GM18519 (cell line): ENCODE measurements at regions not wholly inside any gene's neighbourhood (a gene's known extent, or its start where the extent isn't known, plus 50 kb on each side); places are given as distances from the start of the nearest gene placed in this dataset.
"Not testable (repeated sequence)": the region's sequence is repeated elsewhere in the genome, so short reads cannot be mapped to it uniquely, and the experiment has no call there.

Experiments used
- ATAC-seq: cut with Tn5 transposase; IDR thresholded peaks from one replicate; pipeline ENCODE4 v1.9.1; 2021; ENCODE audit warnings: mild to moderate bottlenecking, moderate library complexity; ENCODE audit not compliant: unreplicated experiment, low FRiP score

DNA sequence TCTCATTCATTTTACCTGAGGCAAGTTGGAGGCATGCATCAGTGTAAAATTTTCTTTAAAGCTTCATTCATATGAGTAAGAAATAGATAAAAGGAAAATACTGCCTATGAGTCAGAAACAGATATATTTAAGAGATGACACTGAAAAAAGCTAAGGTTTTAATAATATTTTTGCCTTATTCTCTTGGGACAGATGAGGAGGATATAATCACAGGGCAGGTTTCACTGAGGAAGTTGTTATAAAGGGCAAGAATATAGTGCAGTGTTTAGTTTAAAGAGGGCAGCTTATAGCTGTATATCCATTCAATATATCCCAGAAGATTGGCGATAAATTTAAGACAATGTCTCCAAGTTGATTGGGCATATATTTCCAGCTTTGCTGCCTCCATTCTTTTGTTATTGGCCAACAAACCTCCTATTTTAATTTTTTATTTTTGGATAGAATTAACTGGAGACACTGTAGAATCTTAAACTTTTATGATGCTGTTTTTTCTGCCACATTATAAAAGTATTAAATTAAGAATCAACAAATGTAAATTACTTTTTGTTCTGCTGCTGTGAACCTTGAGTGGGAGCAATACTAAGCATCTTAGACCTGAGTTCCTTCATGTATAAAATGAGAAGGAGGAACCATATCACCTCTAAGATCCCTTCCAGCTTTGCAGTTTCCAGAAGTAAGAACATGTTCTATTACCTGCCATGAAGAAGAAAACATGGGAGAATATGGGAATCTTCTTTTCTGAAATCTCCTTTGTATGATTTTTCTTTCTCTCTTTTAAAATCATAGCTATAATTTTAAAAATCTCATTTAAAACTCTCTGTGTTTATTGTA lies 171.6 kb downstream of the S1PR1 start:
- peak; percentile 19 for ATAC-seq

DNA sequence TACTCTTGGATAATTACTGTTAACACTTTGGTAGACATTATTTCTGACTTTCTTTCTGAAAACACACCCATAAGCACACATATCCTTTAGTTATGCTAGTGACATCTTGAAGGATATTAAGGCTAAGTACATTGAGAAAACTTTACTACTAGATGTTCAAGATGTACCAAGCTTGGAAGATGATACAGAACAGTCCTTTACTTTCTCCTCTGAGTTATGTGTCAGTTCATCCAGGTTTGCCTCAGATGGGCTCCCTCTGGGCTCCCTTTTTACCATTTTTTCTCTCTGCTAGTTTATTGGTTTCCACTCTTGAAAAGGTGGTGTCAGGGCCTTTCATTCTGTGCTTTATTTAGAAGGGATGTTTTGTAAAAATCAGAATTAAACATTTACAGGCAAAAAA lies 172.3 kb downstream of the S1PR1 start:
- ATAC-seq = no peak

DNA sequence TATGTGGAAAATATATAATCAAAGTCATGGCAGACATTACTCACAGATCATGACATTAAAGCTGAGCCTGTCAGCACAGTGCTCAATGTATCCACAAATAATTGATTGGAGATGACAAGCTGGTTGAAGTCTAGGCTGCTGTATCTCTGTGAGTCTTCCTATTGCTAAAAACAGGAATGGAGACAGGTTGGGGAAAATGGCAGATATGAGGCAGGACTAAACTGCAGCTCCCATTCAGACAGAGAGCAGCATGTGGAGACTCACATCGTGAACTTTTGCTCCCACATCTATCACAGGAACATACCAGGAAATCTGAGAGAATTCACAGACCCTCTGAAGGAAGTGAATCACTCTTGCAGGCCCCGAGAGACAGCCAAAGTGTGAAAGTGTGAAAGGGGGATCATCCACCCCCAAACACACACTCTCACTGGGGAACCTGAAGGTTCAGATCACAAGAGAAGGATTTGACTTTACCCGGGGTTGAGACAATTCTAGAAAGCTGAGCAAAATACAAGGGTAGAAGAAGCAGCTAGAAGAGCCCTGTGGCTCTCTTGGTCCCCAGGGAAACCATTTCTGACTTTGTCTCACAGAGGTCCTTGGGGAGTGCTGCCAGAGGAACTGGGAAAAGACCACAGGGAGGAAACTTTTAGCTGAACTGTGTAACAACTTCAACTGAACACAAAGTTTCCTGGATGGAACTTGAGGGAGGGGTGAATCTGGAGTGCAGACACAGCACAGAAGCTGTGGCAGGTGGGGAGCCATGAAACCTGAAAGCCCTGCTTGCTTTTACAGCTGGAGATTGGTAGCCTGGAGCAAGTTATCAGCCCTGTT lies 173.4 kb downstream of the S1PR1 start:
- ATAC-seq = peak; percentile 33

DNA sequence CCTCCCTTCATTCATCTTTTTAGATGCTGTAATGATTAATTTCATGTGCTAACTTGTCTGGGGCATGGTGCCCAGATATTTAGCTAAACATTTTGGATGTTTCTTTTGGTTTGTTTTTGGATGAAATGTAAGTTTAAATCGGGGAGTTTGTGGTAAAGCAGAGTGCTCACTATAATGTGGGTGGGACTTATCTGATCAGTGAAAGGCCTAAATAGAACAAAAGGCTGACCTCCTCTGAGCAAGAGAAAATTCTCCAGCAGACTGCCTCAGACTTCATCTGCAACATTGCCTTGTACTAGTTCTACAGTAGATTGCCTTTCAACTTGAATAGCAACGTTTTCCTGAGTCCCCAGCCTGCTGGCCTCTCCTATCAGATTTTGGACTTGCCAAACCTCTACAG lies 183.6 kb downstream of the S1PR1 start:
- no peak for ATAC-seq

DNA sequence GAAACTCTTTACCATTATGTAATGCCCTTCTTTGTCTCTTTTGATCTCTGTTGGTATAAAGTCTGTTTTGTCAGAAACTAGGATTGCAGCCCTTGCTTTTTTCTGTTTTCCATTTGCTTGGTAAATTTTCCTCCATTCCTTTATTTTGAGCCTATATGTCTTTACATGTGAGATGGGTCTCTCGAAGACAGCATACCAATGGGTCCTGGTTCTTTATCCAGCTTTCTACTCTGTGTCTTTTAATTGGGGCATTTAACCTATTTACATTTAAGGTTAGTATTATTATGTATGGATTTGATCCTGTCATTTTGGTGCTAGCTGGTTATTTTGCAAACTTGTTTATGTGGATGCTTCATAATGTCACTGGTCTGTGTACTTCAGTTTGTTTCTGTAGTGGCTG lies 191.3 kb downstream of the S1PR1 start:
- ATAC-seq = not testable (repeated sequence)

DNA sequence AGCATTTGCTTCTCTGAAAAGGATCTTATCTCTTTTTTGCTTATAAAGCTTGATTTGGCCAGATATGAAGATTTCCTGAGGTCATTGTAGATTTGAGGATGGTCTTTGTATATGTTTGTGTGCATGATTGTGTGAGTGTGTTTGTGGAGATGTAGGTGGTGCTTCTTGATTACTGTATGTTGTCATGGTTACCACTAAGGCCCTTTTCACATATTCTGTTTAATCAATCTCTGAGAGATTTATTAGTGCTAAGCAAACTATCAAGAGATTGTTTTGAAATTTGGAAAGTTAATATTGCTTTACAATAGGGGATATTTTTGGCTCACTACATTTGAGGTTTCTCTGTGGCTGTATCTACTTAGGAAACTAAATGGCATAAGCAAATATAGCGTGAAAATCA lies 191.7 kb downstream of the S1PR1 start:
- ATAC-seq = no peak

DNA sequence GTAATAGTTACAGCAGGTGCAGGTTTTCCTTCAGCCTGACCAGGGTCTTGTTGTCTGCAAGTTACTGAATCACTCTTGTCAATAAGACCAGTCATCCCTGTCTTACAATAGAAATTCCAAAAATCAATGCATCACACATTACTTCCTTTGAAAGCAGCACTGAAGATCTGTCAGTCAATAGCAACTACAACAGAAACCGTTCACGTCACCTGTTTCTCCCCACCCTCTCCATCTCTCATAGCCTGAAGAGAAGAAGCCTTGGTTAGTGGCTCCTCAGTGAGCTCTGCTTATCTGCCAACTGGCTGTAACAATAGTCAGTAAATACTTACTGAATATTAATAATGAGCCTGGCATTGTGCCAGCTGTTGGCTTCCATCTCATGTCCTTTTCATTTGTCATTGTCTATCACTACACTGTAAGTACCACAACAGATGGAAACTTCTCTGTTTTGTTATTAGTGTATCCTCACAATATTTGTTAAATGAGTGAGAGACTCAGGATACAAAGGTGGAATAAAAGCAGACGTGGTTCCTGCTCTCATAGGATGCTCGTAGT lies 195.2 kb downstream of the S1PR1 start:
- no peak for ATAC-seq

DNA sequence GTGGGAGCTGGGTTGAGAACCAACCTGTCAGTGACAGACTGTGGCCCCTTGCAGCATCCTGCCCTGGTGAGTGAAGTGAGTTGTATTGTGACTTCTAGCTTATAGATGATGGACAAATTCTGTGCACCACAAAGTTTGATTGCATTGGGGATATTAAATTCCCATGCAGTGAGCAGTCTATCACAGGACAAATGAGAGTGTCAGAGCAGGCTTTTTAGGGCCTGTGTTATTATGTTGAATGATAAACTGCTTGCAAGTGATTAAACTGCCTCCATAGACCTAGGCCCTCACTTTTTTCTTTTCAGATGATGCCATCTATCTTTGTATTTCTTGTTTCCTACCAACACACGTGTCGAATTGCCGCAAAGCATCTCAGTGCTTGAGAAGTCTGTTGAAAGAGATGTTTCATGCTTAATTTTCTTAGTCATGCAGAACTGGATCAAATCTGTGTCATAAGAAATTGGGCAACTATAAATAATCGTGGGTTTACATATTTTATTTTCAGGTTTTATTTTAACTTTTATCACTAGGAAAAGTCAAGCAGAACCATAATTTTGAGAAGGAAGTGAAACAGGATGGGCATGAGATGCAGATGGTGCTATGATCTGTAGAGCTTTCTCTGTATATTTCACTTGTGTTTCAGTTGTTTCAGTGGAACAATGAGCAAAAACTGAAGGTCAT lies 199.2 kb downstream of the S1PR1 start:
- peak; percentile 63 for ATAC-seq

DNA sequence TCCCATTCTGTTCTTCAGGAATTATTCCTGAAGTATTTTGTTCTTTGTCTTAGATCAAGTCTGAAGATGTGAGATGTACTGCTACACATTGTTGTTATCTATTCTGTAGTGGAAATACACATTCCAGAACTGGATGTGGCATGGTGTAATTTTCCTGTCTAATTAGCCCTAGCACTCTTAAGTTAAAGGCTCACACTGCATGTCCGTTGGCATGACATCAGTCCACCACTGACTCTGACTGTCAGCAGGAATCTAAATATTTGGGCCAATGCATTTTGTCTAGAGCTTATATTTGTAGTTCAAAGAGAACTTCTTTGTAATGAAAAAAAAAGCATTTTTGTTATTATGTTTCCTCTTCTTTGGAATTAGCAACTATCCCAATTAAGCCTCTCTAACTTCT lies 201.0 kb downstream of the S1PR1 start:
- no peak for ATAC-seq

DNA sequence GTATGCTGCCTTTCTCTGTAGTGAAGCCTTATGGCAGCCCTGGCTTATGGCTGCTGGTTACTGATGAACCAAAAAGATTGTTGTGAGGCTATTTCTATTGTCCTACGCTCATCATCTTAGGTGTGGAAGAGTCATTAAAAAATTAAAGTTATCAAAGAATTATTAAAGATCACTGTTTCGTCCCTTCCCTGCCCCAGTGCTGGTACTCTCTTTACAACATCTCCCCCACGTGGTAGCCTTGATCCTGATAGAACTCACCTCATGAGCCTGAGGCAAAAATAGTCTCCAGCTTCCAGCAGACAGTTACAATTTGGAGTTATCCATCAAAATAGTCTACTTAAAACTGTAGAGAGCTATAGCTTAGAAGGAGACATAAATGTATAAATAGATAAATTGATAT lies 201.5 kb downstream of the S1PR1 start:
- ATAC-seq = peak; percentile 39

DNA sequence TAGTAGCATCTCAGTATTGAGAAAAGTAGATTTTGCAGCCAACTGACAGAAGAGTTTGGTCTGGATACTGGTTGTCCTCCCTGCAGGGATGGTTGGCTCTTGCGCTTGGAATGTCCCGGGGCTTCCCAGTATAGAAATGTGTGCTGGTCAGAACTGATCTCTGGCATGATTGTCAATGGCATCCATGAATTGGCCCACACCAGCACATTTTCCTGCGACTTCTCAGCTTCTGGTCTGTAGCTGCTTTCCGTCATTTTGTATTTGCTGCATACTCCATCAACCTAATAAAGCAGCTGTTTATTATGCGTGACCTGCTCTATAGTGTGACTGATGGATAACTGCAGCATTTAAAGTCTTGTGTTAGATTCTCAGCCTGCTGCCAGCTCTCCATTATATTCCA lies 203.7 kb downstream of the S1PR1 start:
- no peak for ATAC-seq

DNA sequence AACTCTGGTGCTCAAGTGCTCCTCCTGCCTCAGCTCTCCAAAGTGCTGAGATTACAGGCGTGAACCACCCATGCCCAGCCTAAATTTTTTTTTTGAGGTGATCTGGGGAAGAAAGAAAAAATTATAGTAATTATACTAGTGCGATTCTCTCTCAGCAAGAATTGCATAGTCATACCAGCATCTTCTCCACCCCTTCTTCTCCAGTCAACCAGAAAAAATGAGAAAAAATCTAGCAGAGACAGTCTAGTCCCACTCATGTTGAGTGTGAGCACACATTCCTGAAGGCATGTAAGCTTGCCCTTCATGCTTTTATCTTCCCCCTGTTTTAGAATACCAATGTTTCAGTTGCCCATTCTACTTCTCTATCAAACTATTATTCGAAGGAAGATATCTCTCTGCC lies 207.6 kb downstream of the S1PR1 start:
- peak; percentile 72 for ATAC-seq

DNA sequence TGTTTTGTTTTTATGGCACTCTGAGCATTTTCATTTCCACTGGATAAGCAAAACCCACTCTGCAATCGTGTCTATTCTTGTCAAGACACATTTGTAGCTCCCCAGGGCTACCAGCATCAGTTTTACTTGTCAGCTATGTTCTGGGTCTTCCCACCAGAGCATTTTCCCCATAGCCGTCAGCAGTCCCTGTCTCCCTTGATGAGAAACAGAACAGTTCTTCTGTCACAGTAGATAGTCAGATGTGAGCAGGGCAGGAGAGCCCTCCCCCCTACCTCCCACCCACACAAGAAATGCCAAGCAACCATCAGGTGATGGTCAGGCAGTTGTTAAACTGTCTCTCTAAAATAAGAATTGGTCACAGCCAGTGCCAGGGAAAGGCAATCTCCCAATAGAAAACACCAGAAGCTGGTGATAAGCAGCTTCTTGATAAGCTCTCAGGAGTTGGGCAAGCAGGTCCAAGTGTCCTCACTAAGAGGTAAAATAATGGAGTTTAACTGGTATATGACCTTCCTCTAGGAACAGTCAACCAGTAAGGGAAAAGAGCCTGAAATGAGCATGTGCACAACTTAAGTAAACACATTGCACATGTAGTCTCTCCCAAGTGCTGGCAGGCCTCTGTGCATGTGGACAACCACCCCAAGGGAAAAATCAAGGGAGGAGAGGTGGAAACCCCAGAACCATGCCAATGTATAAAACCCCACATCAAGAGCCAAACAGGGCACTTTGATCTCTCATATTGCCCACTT lies 208.2 kb downstream of the S1PR1 start:
- ATAC-seq = peak; percentile 22

DNA sequence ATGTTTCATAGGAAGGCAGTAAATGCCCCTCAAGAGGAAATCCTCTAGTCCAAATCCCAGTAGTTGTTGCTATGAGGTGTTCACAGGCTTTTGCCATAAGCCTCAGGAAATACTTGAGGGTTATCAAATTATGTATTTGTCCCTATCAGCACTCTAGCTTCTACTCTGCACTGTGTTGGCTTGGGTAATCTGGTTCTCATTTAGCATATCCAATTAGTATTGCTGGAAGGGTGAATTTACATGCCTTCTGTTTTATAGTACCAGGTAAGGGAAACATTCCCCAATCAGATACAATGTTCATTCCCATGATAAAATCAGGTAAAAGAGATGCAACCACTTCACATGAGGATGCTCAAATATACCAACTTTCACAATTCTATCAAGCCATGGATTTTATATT lies 211.2 kb downstream of the S1PR1 start:
- no peak for ATAC-seq

DNA sequence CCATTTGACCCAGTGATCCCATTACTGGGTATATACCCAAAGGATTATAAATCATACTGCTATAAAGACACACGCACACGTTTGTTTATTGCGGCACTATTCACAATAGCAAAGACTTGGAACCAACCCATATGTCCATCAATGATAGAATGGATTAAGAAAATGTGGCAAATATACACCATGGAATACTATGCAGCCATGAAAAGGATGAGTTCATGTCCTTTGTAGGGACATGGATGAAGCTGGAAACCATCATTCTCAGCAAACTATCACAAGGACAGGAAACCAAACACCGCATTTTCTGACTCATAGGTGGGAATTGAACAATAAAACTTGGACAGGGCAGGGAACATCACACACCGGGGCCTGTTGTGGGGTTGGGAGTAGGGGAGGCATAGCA lies 213.9 kb downstream of the S1PR1 start:
- not testable (repeated sequence) for ATAC-seq

DNA sequence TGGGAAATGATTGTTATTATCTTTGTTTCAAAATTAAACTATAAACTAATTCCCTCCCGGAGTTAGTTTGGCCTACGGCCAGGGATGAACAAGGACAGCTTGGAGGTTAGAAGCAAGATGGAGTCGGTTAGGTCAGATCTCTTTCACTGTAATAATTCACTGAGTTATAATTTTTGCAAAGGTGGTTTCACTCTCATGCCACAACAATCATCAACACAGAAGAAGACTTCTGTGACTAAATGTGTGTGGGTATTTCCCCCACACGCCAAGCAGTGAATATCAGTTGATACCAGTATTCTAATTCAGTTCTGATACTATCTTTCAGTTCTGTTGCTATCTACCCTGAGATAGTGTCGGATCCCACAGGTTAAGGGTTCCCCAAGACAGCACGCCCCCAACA lies 215.1 kb downstream of the S1PR1 start:
- peak; percentile 60 for ATAC-seq

DNA sequence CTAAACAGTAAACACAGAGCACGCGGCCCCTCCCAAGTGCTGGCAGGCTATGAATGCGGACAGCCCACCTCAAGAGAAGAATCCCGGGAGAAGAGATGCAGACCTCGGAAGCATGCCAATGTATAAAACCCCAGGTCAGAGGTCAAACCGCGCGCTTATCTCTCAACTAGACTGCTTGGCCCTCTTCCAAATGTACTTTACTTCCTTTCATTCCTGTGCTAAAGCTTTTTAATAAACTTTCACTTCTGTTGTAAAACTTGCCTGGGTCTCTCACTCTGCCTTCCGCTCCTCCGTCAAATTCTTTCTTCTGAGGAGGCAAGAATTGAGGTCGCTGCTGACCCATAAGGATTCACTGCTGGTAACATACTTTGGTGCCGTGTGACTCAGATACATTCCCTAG lies 216.0 kb downstream of the S1PR1 start:
- ATAC-seq = no peak

DNA sequence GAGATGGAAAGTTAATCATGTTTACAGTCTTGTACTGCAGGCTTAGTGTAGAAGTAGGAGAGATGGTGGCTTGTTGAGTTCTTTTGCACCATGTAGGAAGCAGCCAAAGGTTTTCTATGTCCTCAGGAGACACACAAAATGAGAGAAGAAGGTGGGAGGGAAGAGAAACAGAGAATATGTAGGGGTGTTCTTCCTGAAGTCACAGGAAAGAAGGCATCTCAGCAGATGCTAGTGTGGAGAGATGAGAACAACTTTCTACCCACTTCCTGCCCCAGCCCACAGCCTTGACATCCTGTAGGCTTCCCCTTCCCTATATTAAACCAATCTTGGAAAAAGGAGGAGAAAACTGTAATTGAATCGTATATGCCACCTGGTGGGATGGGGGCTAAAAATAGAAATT lies 217.0 kb downstream of the S1PR1 start:
- peak; percentile 42 for ATAC-seq

DNA sequence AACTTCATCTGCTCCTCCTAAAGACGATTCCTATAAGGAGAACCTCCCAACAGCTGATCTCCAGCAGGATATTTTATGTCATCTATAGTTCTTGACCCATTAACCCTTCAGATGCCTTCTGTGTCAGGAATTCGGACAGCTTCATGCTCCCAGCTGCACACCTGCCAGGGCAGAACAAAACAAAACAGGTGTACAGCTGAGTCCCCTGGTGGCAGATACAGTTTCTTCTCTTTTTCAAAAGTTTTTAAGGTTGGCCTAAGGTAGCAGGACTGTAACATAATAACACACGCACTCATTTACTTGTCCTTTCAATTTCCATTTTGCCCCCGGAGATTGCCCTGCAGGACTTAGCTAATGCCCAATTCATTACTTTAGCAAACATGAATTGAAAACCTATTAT lies 218.3 kb downstream of the S1PR1 start:
- ATAC-seq = no peak

DNA sequence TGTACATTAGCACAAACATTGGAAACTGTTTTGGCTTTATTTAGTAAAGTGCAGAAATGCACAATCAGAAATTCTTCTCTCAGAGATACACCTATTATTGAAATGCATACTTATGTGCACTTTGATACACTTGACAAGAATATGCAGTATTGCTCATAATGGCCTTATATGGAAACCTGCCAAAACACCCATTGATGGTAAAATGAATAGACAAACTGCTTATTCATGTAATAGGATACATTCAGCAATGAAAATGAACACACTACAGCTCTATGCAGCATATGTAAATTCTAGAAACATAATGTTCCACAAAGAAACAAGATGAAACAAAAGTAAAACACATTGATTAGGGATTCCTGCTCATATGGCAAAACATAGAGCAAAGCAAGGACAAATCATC lies 223.9 kb downstream of the S1PR1 start:
- ATAC-seq = no peak
